ENCODE measurements at regions not wholly inside any gene's neighbourhood (a gene's known extent, or its start where the extent isn't known, plus 50 kb on each side); places are given as distances from the start of the nearest gene placed in this dataset.

- H3F3A ChIP-seq (ENCODE audit: insufficient read depth, low read depth) = no peaks in the 10 kb centered on the region
- H3K79me2 ChIP-seq (ENCODE audit: low read depth) = no peaks in the 10 kb centered on the region
- no peak overlapping the region for H3K4me3 ChIP-seq
- no TSS peak for BruUV-seq (replicated peaks)
- no peaks in the 10 kb centered on the region for H3K27me3 ChIP-seq (ENCODE audit: insufficient read depth, low read depth)
- no peaks in the 10 kb centered on the region for H3K4me1 ChIP-seq (replicated peaks; ENCODE audit: insufficient read depth)
- CTCF ChIA-PET = no interaction called here
- no peaks in the 10 kb centered on the region for H4K20me1 ChIP-seq (ENCODE audit: insufficient read depth)
- no peak for DNase-seq
- H3K4me2 ChIP-seq = no peak overlapping the region
- POLR2A ChIA-PET (ENCODE audit: unreplicated experiment) = no interaction called here
- no peaks in the 10 kb centered on the region for H3K36me3 ChIP-seq (ENCODE audit: low read depth)
- no peak overlapping the region for H2AFZ ChIP-seq
- intact Hi-C loops (cut with micrococcal nuclease; ENCODE audit: unreplicated experiment) = no loop called here
- H3K9me3 ChIP-seq (ENCODE audit: insufficient read depth, low read depth) = no peaks in the 10 kb centered on the region
- TF ChIP-seq, protein P1, sequence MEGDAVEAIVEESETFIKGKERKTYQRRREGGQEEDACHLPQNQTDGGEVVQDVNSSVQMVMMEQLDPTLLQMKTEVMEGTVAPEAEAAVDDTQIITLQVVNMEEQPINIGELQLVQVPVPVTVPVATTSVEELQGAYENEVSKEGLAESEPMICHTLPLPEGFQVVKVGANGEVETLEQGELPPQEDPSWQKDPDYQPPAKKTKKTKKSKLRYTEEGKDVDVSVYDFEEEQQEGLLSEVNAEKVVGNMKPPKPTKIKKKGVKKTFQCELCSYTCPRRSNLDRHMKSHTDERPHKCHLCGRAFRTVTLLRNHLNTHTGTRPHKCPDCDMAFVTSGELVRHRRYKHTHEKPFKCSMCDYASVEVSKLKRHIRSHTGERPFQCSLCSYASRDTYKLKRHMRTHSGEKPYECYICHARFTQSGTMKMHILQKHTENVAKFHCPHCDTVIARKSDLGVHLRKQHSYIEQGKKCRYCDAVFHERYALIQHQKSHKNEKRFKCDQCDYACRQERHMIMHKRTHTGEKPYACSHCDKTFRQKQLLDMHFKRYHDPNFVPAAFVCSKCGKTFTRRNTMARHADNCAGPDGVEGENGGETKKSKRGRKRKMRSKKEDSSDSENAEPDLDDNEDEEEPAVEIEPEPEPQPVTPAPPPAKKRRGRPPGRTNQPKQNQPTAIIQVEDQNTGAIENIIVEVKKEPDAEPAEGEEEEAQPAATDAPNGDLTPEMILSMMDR (conservative IDR thresholded peaks at IDR 0.05) = no peak
- no peaks in the 10 kb centered on the region for H3K9me2 ChIP-seq (ENCODE audit: insufficient read depth)
- no peak overlapping the region for H3K27ac ChIP-seq
Measured at GRCh38 chr4:14046642-14047041, 419.1 kb upstream of the BOD1L1 start.

GRCh38 chr4:14047840-14048239 lies 420.3 kb upstream of the BOD1L1 start:
- H3K27me3 ChIP-seq (ENCODE audit: insufficient read depth, low read depth) = no peaks in the 10 kb centered on the region
- DNase-seq = no peak
- H3K9me2 ChIP-seq (ENCODE audit: insufficient read depth) = no peaks in the 10 kb centered on the region
- H3F3A ChIP-seq (ENCODE audit: insufficient read depth, low read depth) = no peaks in the 10 kb centered on the region
- no peaks in the 10 kb centered on the region for H3K4me1 ChIP-seq (replicated peaks; ENCODE audit: insufficient read depth)
- ChIA-PET CTCF (no interaction called here), POLR2A (ENCODE audit: unreplicated experiment) (interaction anchor here (0.5 kb wide), 1 partner anchor 17 kb away, joined by 6 read pairs; no protein-coding TSS in a partner anchor)
- H4K20me1 ChIP-seq (ENCODE audit: insufficient read depth) = no peaks in the 10 kb centered on the region
- no TSS peak for BruUV-seq (replicated peaks)
- no peaks in the 10 kb centered on the region for H3K36me3 ChIP-seq (ENCODE audit: low read depth)
- intact Hi-C loops (cut with micrococcal nuclease; ENCODE audit: unreplicated experiment) = no loop called here
- H3K9me3 ChIP-seq (ENCODE audit: insufficient read depth, low read depth) = no peaks in the 10 kb centered on the region
- H2AFZ ChIP-seq = no peak overlapping the region
- TF ChIP-seq, protein P1 (conservative IDR thresholded peaks at IDR 0.05) = no peak
- no peak for TF ChIP-seq EZH2 (IDR thresholded peaks at IDR 0.05; ENCODE audit: low read depth)
- H3K27ac ChIP-seq = no peak overlapping the region
- H3K4me2 ChIP-seq = no peak overlapping the region
- no peaks in the 10 kb centered on the region for H3K79me2 ChIP-seq (ENCODE audit: low read depth)
- H3K4me3 ChIP-seq = no peak overlapping the region

GRCh38 chr4:14049946-14050345 lies 422.4 kb upstream of the BOD1L1 start:
- H4K20me1 ChIP-seq (ENCODE audit: insufficient read depth) = no peaks in the 10 kb centered on the region
- H3K9me2 ChIP-seq (ENCODE audit: insufficient read depth) = no peaks in the 10 kb centered on the region
- no peaks in the 10 kb centered on the region for H3K79me2 ChIP-seq (ENCODE audit: low read depth)
- H3K27ac ChIP-seq = no peak overlapping the region
- H3K9me3 ChIP-seq (ENCODE audit: insufficient read depth, low read depth) = no peaks in the 10 kb centered on the region
- no peaks in the 10 kb centered on the region for H3F3A ChIP-seq (ENCODE audit: insufficient read depth, low read depth)
- H3K36me3 ChIP-seq (ENCODE audit: low read depth) = no peaks in the 10 kb centered on the region
- intact Hi-C loops (cut with micrococcal nuclease; ENCODE audit: unreplicated experiment) = no loop called here
- no peaks in the 10 kb centered on the region for H3K27me3 ChIP-seq (ENCODE audit: insufficient read depth, low read depth)
- no peak overlapping the region for H3K4me3 ChIP-seq
- H3K4me2 ChIP-seq = no peak overlapping the region
- TF ChIP-seq EZH2 (IDR thresholded peaks at IDR 0.05; ENCODE audit: low read depth) = no peak
- TF ChIP-seq, protein P1 (conservative IDR thresholded peaks at IDR 0.05) = no peak
- POLR2A ChIA-PET (ENCODE audit: unreplicated experiment) = interaction anchor here (0.7 kb wide), 1 partner anchor 54 kb away, joined by 4 read pairs; no protein-coding TSS in a partner anchor
- no peak for DNase-seq
- H3K4me1 ChIP-seq (replicated peaks; ENCODE audit: insufficient read depth) = no peaks in the 10 kb centered on the region
- H2AFZ ChIP-seq = no peak overlapping the region
- BruUV-seq (replicated peaks) = no TSS peak
- CTCF ChIA-PET = no interaction called here
